Fibroblast of skin of scalp (primary cell): ENCODE measurements at regions not wholly inside any gene's neighbourhood (a gene's known extent, or its start where the extent isn't known, plus 50 kb on each side); places are given as distances from the start of the nearest gene placed in this dataset.

Source experiments
- DNase-seq: peaks from one replicate; pipeline ENCODE4 v3.0.0-alpha.2; 2013

DNA sequence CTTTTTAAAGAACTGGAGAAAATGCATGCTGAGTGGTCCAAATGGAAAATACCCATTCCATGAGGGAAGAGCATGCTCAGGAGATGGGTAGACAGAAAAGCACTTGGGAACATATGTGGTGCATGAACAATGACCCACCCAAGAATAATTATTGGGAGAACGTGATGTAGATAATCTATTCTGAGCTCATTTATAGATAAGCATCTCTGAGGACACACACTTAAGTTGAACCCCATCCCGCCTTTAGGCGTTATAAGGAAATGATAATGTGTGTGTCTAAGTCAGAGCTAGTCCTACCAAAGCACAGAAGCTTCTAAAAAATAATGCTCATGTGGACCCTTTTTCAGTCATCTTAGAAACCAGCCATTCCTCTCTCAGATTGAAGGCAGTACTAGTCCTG lies 189.9 kb downstream of the KTN1 start:
- no peak for DNase-seq

DNA sequence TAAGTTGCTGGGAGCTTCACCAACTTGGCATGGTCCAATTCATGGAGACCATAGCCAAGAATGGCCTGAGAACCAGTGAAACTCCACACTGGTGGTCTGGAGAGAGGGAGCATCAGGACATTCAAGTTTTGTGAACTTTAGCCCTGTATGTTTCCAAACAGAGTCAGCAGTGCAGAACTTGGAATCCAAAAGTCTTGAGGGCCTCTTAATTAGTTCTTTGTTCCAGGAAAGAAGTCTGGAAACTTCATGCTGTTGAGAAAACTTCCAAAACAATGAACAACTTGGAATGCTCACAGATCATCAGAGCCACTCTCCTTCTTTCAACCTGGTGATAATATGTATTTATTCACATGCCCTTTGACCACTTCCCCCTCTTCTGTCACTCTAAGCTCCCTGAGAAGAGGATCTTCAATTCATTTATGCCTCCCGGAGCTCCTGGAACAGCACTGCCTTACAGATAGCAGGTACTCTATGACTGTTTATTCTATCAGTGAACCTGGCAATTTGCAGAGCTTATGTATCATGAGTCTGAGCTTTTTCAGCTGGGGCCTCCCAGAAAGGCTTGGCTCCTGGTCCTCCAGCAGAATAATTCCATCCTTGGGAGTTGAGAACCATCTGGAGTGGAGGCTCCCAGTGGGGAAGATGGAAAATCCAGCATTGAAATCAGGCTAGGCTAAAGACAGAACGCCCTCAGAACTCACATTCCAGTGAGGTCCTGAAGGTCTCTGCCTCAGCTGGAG lies 191.4 kb downstream of the KTN1 start:
- no peak for DNase-seq

DNA sequence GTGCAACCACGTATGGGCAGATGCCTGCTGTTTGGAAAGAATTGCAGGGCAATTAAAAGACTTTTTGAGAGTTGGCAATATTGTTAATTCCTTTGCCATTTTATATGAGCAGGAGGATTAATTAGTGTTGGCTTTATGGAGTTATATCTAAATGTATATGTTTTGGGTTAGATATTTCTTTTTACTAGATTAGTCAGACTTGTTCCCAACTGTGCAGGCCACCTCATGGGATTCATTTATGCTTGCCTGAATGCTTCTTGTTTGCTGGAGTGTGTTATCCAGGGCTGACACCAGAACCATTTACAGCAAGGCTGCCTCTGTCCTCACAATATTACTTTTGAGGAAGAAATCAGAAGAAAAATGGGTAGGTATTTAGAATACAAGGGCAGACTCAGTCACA lies 192.5 kb downstream of the KTN1 start:
- DNase-seq: no peak

DNA sequence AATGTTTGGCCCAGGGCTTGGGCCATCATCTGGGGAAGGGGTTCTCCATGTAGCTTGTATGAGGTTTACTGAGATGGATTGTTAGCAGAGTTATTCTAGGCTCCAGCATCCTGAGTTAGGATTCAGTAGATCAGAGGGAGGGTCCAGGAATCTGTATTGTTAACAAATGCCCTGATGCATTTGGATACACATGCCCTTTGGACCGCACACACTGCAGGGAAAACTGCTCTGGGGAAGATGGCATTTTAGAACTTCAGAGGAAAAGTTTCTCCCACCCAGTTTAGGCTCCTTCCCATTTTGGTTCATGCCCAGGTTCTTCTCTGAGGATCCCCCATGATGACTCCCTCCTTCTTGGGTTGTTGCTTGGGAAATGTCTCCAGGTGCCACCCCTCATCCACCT lies 193.3 kb downstream of the KTN1 start:
- no peak for DNase-seq

DNA sequence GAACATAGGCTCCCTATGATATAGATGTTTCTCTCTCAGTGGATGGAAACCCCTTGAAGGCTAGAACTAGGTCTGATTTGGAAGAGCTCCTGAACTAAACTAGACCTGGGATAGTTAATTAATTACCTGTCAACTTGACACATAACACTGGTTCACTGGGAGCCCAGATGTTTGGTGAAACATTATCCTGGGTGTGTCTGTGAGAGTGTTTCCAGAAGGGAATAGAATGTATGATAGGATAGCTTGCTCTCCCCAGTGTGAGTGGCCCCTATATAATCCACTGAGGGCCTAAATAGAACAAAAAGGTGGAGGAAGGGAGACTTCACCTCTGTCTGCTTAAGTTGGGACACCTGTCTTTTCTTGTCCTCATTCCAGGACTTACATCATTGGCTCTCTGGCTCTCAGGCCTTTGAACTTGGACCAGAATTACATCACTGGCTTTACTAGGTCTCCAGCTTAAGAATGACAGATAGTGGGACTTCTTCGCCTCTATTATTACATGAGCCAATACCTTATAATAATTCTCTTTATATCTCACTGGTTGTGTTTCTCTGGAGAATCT lies 194.1 kb downstream of the KTN1 start:
- DNase-seq: no peak

DNA sequence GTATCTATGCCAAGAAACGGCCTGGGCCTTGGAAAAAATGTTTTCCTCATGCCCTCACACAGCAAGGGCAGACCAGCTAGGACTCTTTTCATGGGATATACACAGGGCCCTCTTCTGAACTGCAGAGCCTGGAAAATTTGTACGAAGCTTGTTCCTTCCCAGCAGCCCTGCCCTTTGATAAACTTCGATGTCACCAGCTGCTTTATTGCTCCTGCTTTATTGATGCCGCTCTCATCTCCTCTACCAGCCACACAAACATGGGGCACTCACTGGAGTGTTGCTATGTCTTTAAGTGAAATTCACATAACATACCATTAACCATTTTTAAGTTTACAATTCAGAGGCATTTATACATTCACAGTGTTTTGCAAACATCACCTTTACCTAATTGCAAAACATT lies 197.9 kb downstream of the KTN1 start:
- no peak for DNase-seq

DNA sequence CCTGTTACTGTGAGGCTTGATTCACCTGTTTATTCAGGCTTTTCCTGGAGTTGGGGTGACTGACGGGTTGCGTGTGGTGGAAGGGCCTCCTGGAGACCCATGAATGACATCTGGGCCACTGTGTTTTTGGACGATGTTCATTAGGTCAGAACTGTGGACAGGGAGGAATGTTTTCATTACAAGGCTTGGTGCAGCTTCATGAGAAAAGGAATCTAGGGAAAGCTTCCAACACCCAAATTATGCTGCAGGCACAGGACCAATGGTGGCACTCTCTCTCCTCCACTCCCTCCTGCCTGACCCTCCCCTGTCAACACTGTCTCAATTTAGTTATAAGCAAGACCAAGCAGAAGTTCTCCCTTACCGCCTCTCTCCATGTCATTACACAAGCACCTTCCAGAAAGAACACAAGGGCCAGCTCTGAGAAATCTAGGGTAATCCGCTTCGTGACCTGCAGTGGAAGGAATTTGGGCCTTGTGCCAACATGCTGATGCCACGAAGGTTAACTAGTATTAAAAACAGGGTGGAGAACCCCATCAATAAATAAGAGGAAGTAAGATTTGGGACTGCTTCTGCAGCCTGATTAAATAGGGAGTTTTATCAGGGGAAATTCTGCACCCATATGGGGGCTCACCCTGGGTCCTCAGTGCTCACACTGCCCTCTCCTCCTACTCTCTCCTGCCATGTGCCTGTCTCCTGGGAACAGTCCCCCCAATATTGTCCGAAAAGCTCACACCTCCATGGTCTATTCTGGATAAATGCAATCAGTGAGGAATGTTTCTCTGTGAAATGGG lies 200.3 kb downstream of the KTN1 start:
- peak; percentile 79 for DNase-seq

DNA sequence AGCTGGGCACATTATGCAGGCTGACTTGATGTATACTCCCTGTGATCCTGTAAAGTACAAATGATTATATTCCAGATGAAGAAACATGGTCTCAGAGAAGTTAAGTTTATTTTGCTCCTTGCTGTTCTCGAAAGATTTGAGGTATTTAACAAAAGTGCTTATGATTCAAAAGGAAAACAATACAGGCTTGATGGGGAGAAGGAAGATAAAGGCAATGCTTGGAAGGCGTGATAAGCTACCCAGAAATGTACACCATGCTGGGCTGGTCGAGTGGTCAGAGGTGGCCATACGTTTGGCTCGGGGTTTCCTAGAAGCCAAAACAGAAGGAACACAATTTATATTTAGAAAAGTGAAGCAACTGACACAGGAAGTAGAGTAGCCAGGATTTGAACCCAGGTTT lies 201.0 kb downstream of the KTN1 start:
- peak; percentile 31 for DNase-seq

DNA sequence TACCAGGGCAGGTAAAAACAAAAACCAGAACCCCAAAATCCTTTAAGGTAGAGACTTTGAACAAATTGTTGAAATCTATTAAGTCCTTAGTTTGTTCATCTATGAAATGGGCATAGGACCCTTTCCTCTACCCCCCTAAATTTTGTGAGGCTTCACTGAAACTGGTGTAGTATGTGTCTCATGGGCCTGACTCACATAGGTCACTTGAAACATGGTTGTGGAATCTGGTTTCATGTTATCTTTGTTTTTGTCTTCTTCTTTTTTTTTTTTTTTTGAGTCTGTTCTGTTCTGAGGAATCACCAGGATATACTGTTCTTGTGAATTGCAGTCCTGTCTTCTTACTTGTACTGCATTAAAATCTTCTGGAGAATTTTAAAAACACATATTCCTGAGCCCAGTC lies 202.2 kb downstream of the KTN1 start:
- DNase-seq: peak; percentile 8

DNA sequence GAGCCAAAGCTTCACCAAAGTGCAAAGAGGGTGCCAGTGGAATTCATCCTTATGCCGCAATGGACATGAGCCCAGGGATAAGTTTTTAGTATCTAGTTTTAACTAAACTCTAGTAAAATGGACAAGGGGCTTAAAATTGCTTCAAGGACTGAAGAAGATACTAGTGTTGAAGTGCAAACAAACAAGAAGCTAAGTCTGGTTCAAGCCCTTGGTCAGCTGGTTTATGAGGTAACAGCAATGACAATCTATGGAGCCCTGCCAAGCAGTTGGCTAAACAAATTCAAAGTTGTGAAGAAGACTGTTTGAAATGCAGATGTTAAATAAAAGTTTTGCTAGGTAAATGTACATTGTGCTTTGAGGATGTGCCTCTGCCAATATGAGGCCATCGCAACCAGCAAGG lies 209.4 kb downstream of the KTN1 start:
- DNase-seq: no peak

DNA sequence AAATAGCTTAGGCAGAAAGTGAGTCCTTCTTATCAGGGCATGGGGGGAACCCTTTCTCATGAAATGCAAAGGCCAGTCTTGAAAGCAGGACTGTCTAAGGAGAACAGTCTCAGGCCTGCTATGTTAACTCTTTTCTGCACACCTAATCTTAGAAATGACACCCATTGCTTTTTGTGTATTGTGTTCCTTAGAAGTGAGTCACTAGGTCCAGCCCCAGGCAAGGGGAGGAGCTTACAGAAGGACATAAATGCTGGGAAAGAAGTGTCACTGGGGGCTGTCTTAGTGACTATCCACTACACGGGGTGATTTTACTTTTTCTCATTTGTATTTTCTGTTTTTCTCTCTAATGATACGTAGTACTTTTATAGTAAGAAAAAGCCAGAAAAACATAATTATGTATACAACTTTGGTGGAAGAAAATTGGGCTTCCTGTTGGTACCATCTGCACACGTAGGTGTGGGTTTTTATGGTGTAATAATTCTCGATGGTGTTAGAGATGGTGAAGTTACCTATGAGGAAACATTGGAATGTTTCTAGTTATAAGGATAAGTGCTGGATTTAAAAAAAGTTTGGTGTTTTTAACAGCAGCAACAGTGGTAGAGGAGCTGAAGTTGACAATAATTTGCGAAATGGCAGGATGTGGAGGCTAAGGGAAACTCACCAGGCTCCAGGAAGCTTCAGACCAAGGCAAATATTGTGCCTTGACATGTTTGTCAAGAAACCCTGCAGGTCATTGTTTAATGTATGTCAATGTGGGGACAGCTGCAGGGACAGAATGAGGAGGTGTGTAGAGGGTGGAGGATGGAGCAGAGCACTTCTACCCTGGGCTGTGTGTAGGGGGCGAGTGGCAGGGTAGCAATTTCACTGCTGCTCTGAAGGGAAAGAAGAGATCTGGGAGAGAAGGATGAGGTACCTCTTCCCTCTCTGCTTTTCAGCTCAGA lies 214.9 kb downstream of the KTN1 start:
- DNase-seq: peak; percentile 35

DNA sequence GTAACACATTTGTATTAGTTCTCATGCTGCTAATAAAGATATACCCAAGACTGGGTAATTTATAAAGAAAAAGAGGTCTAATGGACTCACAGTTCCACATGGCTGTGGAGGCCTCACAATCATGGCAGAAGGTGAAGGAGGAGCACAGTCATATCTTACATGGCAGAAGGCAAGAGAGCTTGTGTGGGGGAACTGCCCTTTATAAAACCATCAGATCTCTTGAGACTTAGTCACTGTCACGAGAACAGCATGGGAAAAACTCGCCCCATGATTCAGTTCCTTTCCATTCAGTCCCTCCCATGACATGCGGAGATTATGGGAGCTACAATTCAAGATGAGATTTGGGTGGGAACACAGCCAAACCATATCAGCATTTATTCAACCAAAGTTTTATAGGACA lies 216.5 kb downstream of the KTN1 start:
- peak; percentile 17 for DNase-seq

DNA sequence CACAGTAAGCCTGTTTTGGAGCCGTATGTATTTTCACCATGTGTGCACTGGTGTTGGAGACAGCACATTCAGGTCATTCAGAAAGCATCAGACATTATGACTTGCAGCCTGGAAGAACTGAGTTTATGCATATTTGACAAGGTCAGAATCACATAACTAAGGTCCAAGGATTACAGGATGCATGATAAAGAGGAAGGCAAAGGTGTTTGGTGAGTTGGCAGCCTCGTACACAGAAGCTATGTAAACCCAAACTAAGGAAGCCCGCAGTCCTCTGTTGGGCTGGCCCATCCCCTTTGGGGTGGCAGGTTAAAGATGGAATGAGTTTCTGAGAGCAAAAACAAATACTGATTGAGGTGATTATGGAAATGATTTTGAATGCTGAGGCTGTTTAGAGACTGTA lies 218.4 kb downstream of the KTN1 start:
- DNase-seq: no peak

DNA sequence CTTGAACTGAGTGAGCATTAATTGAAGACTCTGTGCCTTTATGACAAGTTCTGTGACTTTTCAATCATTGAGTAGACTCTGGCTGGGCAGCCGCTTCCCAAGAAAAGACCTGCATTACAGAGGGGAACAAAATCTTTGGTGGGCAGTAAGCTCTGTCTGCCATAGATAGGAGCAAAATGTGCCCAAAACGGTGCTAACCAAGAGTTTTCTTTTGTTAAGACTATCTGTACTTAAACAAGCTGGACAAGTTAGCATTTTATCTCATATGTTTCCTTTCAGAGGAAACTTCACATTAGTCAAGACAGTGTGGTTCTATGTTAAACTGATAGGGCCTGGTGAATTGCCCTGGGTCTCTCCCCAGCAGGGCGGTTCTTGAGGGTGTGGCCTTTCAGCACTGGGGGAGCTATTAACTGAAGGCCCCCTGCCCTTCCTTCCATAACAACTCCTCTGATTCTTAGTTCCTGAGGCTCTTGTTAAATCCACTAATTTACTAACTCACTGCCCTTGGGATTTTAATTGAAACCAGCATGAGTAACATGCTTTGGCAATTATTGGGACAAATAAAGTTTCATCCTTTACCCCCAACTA lies 219.6 kb downstream of the KTN1 start:
- DNase-seq: no peak

DNA sequence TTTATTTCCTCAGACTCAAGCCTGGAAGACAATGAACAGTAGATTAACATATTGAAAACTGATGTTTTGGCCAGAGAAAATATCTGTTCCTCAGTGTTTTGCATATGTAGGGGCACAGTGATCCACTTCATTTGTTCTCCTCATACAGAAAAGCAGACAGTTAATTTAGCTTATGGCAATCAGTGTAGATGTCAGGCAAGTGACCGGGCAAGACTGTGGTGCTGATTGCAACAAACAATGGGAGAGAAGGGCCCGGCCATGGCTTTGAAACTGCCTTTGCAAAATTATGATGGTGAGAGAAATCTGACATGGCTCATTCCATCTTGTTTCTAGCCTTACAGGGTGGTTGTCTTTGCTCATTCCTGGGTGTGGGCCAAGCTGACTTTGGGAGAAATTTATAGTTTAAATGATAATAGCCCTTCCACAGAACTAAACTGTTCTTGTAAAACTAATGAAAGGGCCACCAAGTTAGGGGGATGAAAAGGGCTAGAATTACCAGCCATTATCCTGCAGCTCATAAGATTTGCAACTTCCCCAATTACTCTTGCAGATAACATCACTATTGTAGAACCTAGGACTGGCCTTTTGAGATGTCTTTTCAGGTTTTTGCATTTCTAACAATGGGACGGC lies 220.3 kb downstream of the KTN1 start:
- DNase-seq: no peak

DNA sequence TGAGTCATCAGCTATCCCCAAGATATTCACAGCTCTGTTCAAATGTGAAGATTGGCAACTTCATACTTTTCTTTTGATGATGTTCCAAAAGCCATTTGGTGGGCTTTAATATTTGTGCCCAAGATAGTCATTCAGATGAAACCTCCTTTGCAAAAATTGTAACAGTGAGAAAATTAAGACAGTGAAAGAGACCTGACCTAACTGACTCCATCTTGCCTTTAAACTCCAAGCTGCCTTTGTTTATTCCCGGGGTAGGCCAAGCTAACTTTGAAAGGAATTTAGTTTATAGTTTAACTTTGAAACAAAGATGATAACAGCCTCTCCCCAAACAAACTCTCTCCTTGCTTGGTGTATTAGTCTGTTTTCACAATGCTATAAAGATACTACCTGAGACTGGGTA lies 221.1 kb downstream of the KTN1 start:
- DNase-seq: no peak

DNA sequence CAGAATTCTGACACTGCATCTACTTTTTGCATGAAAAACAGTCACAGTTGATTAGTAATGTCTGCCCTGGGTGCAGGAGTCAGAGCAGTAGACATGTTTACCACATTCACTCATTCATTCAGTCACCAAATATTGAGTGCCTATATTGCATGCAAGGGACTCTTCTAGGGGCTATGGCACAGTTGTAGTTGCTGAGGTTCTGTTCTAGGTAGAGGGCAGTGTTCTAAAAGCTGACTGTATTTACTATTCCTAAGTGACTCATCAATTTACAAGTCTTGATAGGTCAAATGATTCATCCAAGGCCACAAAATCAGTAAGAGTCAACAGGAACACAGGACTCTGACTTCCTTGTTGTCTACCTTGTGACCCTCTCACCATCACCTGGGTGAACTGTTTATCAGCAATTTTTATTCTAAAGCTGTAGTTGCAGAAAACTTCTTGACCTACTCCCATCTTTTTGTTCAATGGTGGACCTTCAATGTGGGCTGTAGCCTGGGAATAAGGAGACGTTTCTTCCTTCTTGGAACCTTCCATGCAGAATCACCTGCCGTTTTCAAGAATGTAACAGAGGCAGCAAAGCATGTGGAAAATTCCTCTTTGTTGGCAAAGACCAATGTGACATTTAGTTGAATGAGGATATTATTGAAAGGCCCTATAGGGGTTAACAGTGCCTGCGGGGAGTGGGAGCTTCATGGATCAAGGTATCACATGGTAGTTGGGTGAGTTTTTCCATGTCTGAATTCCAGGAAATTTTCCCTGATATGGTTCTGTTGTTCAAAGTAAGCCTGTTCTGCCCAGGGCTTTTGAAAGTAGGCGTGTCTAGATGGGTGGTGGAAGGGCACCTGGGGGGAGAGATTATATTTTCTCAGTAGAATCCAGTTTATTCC lies 223.2 kb downstream of the KTN1 start:
- no peak for DNase-seq

DNA sequence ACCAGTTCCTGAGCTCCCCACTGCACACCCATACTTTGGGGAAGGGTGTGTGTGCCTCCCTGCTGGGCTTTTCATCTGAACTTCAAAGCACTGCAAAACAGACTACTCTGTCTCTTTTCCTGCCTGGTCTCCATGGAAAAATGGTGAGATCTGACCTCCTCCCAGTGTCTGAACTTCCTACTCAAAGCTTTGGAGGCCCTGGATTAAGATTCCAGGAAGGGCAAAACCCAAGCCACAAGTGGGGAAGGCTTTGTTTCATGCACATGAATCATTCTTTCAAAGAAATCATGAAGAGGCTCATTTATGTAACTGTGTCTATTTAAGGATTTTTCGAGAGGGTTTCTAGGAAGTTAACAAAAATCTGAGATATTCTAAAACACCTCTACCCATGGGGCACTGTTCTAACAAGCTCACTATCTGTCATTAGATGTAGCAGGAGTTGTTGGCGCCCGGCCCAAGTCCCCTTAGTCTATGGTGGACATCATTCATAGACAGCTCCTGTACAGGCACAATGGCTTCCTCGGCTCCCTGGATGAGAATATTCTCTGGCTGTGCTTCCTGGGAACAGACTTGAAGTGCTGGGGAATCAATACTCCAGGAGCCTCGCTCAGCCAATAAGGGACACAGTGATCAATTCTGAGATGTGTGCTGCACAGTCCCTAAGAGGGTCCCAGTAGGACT lies 224.0 kb downstream of the KTN1 start:
- peak; percentile 9 for DNase-seq

DNA sequence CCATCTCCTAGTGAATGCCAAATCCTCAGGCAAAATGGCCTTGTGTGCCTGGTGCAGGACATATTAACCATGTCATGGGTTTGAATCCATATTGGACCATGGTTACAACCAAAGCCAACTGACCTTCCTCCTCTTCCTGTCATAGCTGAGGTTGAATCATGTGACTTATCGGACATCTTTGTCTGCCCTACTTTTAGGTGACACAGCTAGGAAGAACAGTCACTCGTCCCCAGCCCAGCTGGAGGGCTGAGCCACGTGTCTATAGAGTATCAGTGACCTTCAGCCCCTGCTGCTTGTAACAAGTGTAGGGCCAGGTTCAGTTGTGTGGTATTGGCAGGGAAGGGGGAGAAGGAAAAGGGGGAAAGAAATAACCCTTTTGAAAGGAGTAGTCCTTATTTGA lies 225.2 kb downstream of the KTN1 start:
- DNase-seq: no peak
